CD4-positive, alpha-beta T cell treated with Interleukin-10 for 1 hour (primary cell): ENCODE measurements at regions not wholly inside any gene's neighbourhood (a gene's known extent, or its start where the extent isn't known, plus 50 kb on each side); places are given as distances from the start of the nearest gene placed in this dataset.

ENCODE experiments used
- DNase-seq: peaks from one replicate; pipeline ENCODE4 v3.0.0-alpha.2; 2020

DNA sequence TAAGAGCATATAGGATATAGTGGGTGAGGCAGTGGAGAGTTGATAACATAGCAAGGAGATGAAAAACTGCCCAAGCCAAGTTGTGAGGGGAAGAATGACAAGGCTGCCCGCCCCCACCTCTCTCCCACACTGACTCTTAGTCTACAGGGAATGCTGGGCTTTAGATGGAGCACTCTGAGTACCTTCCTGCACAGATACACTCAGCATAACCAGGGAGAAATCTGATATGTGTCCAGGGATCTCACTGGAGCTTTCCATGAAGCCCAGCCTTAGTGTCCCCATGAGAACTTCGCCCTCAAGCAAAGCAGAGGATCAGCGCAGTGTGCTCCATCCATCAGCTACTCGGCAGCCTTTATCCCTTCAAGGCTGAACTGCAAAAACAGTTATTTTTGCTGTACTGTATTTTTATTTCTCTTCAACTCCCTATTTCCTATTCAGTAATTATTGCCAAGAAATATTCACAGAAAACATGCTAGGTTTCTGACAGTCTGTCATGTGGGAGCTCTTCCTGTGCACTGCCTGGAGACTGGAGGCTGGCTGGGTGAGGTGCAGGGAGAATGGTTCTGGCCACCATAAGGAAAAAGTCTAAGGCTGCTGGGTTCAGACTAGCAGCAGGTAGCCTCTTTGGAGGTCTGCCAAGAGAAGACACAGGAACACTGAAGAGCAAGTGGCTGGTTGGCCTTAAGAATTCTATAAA is 475.2 kb upstream of the PPP2R3A start:
- no peak for DNase-seq

- no peak for DNase-seq
Observed at GRCh38 chr3:135491491-135492205, 473.9 kb upstream of the PPP2R3A start.

GRCh38 chr3:135495891-135496290 is 469.6 kb upstream of the PPP2R3A start:
- no peak for DNase-seq

DNA sequence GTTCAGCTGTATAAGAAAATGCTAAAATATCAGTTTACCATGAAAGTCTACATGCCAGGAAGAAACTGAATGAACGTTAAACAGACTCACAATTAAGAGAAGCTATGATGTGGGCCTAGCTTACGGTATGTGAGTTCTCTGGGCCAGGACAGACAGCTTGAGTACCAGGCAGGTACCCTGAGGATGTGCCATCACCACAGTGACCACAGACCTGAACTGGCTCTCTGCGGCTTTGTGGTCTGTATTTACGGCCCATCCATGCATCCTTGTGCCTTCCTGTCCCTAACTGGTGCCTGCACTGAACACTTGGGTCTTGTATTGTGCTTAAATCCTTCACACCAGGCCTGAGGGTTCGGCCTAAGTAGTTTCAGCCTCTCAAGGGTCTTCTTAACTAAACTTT is 467.5 kb upstream of the PPP2R3A start:
- DNase-seq = no peak

DNA sequence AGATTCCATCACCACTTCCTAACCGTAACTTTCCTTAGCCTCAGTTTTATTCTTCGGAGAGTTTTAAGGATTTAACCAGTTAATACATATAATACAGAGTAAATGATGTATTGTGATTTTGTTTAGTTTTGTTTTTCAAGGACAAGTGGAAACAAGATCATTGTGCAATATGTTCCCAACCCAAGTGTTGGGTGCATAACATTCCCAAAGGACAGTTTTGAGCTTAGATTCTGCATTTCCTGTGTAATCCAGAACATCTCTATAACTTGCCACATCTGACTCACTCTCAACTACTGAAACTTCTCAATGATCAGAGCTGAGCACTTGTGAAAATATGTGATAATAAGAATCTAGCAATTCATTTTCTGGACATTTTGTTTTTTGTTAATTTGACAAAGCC is 466.1 kb upstream of the PPP2R3A start:
- no peak for DNase-seq

GRCh38 chr3:135500034-135500433 is 465.5 kb upstream of the PPP2R3A start:
- no peak for DNase-seq

- no peak for DNase-seq
Observed at GRCh38 chr3:135503065-135503759, 462.3 kb upstream of the PPP2R3A start.

- no peak for DNase-seq
Observed at GRCh38 chr3:135503760-135504686, 461.5 kb upstream of the PPP2R3A start.

GRCh38 chr3:135513106-135514059 is 452.1 kb upstream of the PPP2R3A start:
- DNase-seq = no peak

DNA sequence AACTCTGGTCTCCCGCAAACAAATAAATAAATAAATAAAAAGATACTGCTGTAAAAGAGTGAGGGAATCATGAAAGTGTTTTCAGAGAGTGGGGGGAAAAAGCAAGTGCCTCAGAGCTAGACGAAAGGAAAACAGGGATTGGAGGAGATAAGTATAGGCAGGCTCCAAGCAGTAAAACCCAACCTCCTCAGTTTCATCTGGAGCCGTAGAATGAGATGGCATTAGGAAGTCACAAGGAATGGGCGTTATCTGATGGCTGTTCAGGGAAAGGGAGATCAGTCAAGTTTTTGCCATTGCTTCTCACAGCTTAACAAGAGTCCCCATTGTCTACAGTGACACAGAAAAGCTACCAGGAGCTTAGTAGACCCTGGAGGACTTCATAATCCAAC is 451.5 kb upstream of the PPP2R3A start:
- no peak for DNase-seq

DNA sequence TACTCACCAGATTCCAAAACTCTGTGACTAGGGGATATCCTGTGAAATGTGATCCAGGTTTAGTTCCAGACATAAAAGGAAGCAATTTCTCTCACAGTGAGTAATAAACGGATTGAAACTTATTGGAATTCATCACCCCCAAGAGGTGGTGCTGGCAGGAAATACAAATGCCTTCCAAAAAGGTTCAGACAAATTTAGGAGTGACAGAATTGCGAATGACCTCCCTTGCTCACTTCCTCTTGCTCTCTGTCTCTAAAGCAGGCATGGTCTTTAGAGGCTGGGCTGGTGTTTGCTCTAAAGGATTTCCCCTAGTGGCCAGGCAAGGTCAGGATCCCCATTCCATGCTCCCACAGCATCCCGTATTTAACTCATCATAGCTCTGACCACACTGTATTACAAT is 449.4 kb upstream of the PPP2R3A start:
- no peak for DNase-seq

DNA sequence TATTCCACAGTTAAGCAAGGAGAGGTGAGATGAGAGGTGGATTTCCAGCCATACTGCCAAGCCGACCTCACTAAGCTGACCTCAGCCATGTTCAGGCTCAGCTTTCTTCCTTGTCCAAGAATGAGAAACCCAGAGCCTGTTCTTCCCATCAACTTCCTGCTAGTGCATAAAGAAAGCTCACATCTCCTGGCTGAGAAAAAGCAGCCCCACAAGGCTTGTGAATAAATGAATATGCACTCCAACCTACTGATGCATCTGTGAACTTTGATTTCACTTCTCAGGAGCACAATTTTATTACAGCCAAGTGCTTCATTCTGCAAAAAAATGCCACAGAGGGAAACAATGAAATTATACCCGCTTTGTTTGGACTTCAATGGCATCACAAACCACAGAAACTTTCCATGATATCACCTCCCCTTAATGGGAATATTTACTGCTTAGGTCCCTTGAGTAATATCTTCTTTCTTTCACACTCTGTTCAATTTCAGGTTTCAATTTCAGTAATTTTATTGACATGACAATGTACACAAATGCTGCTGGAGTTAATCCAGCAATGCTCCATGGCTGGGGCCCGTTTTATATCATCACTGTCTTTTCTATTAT is 437.0 kb upstream of the PPP2R3A start:
- no peak for DNase-seq

GRCh38 chr3:135532021-135532420 is 433.5 kb upstream of the PPP2R3A start:
- no peak for DNase-seq

DNA sequence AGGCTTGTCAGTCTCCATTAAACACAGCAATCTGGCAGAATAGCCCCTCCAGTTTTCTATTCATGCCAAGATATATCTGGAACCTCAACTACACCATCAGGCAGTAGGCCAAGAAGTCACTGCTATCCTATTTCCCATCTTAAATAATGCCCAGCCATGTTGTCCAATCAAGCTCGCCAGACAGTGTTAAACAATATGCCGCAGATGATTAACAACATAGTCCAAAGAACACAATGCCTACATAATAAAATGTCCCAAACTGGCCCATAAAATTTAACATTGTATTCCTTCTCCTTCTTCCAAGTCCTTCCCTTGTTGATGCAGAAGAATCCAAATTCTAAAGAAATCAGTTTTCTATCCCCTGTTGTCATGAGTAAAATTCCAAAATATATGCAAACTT is 427.4 kb upstream of the PPP2R3A start:
- no peak for DNase-seq

- DNase-seq = no peak
Observed at GRCh38 chr3:135539351-135539750, 426.2 kb upstream of the PPP2R3A start.

- no peak for DNase-seq
Observed at GRCh38 chr3:135539854-135540253, 425.7 kb upstream of the PPP2R3A start.

DNA sequence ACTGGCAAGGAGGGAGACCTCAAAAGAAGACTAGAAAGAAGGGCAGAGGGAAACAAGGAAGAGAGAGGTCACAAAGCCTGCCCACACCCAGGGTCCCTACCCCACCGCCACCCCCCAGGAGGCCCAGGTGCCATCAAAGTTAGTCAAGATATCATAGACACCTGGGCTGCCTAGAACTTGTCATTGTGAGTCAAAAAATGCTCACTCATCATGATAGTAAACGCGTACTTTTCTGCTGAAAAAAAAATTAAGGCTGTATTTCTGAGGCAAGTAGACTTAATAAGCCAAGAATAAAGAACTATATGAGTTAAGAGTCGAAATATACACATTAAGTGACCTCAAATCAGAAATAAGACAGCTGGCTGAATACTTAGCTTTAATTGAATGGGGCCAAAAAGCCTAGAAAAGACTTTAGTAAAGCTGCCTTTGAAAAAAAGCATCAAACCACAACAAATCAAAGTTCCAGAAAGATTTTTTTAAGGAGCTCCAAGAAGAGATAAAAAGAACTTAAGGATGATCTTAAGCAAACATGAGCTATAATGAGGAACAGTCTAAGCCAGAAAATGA is 415.5 kb upstream of the PPP2R3A start:
- no peak for DNase-seq

DNA sequence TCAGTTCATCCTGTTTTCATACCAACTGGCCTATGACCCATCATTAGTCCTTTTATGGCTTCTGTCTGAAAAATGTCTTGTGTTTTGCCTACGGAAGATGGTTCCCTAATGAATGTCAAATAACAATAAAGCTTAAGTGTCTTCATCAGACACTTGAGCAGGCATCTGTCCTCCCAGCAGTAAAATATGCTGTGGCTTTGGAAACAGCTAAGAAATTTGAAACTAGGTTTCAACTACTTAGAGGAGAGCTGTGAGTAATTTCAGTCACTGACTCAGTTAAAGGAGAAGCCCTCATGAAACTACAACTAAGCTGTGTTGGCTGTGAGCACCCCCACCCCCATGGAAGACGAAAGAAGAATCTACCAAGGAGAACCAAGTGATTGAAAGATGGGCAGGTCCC is 409.4 kb upstream of the PPP2R3A start:
- no peak for DNase-seq

DNA sequence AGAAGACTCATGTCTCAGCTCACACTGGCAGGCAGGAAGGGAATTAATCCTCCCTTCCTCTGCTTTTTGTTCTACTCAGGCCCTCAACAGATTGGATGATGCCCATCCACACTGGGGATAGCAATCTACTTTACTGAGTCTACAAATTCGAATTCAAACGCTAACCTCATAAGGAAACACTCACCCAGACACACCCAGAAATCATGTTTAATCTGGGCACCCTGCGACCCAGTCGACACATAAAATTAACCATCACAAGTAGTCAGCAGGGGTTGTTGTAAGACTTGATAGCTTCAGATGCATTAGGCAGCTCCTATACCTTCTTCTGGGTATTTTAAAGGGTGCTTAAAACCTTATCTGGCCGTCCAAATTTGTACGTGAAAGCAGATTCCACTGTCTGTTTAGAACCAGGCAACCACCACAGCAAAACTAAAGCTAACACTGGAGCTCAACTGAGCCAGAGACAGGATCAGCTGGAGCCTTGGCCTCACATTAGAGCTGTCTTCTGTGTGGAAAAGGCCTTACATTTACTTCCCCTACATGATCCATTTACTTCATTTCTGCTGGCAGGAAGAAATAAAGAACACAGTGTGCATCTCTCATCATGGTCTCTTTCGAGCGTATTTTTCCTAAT is 407.3 kb upstream of the PPP2R3A start:
- no peak for DNase-seq

GRCh38 chr3:135558906-135559305 is 406.6 kb upstream of the PPP2R3A start:
- DNase-seq = no peak

DNA sequence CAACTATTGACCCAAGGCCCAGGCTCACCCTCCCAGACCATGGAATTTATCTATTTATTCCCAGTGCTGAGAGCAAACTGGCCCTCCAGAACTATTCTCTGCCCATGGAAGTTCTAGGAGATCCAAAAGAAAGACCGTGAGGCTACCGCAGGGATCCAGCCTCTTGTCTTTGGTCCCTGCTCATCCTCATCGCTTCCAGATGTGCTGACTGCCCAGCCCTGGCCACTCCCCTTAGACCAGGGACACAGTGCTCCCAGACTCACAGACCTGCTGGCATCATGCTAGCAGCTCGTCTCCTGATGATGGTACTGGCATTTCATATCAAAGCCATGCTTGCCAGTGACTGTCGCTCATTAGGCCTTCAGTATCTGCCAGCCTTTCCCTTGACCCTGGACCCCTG is 405.7 kb upstream of the PPP2R3A start:
- DNase-seq = no peak
